Glutamatergic neuron (in vitro differentiated cells): ENCODE measurements at regions not wholly inside any gene's neighbourhood (a gene's known extent, or its start where the extent isn't known, plus 50 kb on each side); places are given as distances from the start of the nearest gene placed in this dataset.

ENCODE experiments used
- DNase-seq: peaks from one replicate; pipeline ENCODE4 v3.0.0; 2022
- H3K27ac Mint-ChIP-seq: one replicate; pipeline ENCODE4 v1.8.0; 2020; ENCODE audit warnings: mild to moderate bottlenecking, mixed read lengths, inconsistent platforms; ENCODE audit not compliant: unreplicated experiment
- H3K27me3 Mint-ChIP-seq: one replicate; pipeline ENCODE4 v1.8.0; 2020; ENCODE audit warnings: mild to moderate bottlenecking, moderate library complexity, mixed read lengths, inconsistent platforms; ENCODE audit not compliant: unreplicated experiment
- H3K36me3 Mint-ChIP-seq: one replicate; pipeline ENCODE4 v1.8.0; 2020; ENCODE audit warnings: mild to moderate bottlenecking, mixed read lengths, inconsistent platforms; ENCODE audit not compliant: unreplicated experiment
- H3K4me1 Mint-ChIP-seq: one replicate; pipeline ENCODE4 v1.8.0; 2020; ENCODE audit warnings: mild to moderate bottlenecking, low read depth, mixed read lengths, inconsistent platforms; ENCODE audit not compliant: unreplicated experiment
- H3K4me3 Mint-ChIP-seq: one replicate; pipeline ENCODE4 v1.8.0; 2020; ENCODE audit warnings: mild to moderate bottlenecking, mixed read lengths, inconsistent platforms; ENCODE audit not compliant: unreplicated experiment
- H3K9me3 Mint-ChIP-seq: one replicate; pipeline ENCODE4 v1.8.0; 2020; ENCODE audit warnings: mild to moderate bottlenecking, moderate library complexity, mixed read lengths, inconsistent platforms; ENCODE audit not compliant: unreplicated experiment
- CTCF ChIP-seq: fragments of 200-600 bp; sonication (generic); IDR thresholded peaks from one replicate; pipeline ENCODE4 v1.5.0; 2021; ENCODE audit not compliant: partially characterized antibody, unreplicated experiment

GRCh38 chr1:29672416-29673227 is 436.3 kb downstream of the PTPRU start:
- DNase-seq, result no peak
- peak overlapping the region; percentile 64 for H3K27ac Mint-ChIP-seq

GRCh38 chr1:29671446-29672356 is 435.4 kb downstream of the PTPRU start:
- H3K36me3 Mint-ChIP-seq, result no peaks in the 10 kb centered on the region
- no peak overlapping the region for H3K4me3 Mint-ChIP-seq
- H3K27me3 Mint-ChIP-seq, result peaks cover 4% of the 10 kb centered on the region
- TF ChIP-seq CTCF, result no peak
- no peak for DNase-seq
- H3K9me3 Mint-ChIP-seq, result peaks cover 5% of the 10 kb centered on the region
- H3K4me1 Mint-ChIP-seq, result peaks cover 14% of the 10 kb centered on the region
- peak overlapping the region; percentile 64 for H3K27ac Mint-ChIP-seq

More at GRCh38 chr1:29672416-29673227, 436.3 kb downstream of the PTPRU start:
- Mint-ChIP-seq H3K4me3 (no peak overlapping the region), H3K27me3 (peaks cover 7% of the 10 kb centered on the region), H3K9me3 (peaks cover 5% of the 10 kb centered on the region), H3K36me3 (no peaks in the 10 kb centered on the region), H3K4me1 (peaks cover 14% of the 10 kb centered on the region)
- TF ChIP-seq CTCF, result no peak

GRCh38 chr1:29670752-29671151 is 434.4 kb downstream of the PTPRU start:
- Mint-ChIP-seq H3K27ac (no peak overlapping the region), H3K4me3 (no peak overlapping the region), H3K36me3 (no peaks in the 10 kb centered on the region), H3K27me3 (peaks cover 4% of the 10 kb centered on the region), H3K9me3 (peaks cover 5% of the 10 kb centered on the region), H3K4me1 (peaks cover 11% of the 10 kb centered on the region)
- DNase-seq, result no peak
- TF ChIP-seq CTCF, result no peak

- no peak for DNase-seq
- Mint-ChIP-seq H3K27me3 (peaks cover 3% of the 10 kb centered on the region), H3K4me1 (peaks cover 3% of the 10 kb centered on the region), H3K4me3 (no peak overlapping the region), H3K36me3 (no peaks in the 10 kb centered on the region), H3K9me3 (peaks cover 3% of the 10 kb centered on the region), H3K27ac (no peak overlapping the region)
- TF ChIP-seq CTCF, result no peak
Measured at GRCh38 chr1:29669912-29670311, 433.6 kb downstream of the PTPRU start.
